Lower leg skin (tissue), 4 donors: ENCODE measurements at regions not wholly inside any gene's neighbourhood (a gene's known extent, or its start where the extent isn't known, plus 50 kb on each side); places are given as distances from the start of the nearest gene placed in this dataset.

Source experiments
- DNase-seq, 2 donors: peaks; one replicate each; pipeline ENCODE4 v3.0.0-alpha.2; 2019; ENCODE audit warnings: low spot score in 2 of 2
- H3K4me3 ChIP-seq: fragments of 200-600 bp; sonication (generic); 2 replicates; pipeline ENCODE4 v1.5.1; 2017; ENCODE audit warnings: mild to moderate bottlenecking, low read depth; ENCODE audit not compliant: poor library complexity, severe bottlenecking
- CTCF ChIP-seq, 3 donors: fragments of 450-650 bp; IDR thresholded peaks; one replicate each; pipeline ENCODE4 v1.5.1; 2016; ENCODE audit warnings: antibody characterized with exemption in 3 of 3, mild to moderate bottlenecking in 3 of 3, moderate library complexity in 2 of 3
- POLR2A ChIP-seq, 2 donors: fragments of 450-650 bp; IDR thresholded peaks; one replicate each; pipeline ENCODE4 v1.6.1; 2016 to 2017; ENCODE audit warnings: antibody characterized with exemption in 2 of 2, mild to moderate bottlenecking in 1 of 2, moderate library complexity in 1 of 2
- WGBS, 2 donors: methylation state at CpG; one replicate each; pipeline ENCODE4 v1.1.5; 2018; 5-methylcytosine and 5-hydroxymethylcytosine counted together
- intact Hi-C: fragments of 100-400 bp; cut with DNase I; formaldehyde crosslinking; loops from one replicate; pipeline ENCODE4 v1.15.0; 2023; ENCODE audit warnings: low total_unique reads

GRCh38 chr20:21874127-21874526, 168.7 kb downstream of the PAX1 start:
- DNase-seq, result no peak
- intact Hi-C loops, result no loop called here
- TF ChIP-seq CTCF (IDR thresholded peaks at IDR 0.05) (no peak), POLR2A (IDR thresholded peaks at IDR 0.05) (no peak)
- no peak overlapping the region for H3K4me3 ChIP-seq
- WGBS, 2 donors, result 72 to 76% methylated on average over 4 of the region's 4 CpGs

GRCh38 chr20:21873291-21873690, 167.8 kb downstream of the PAX1 start:
- intact Hi-C loops, result no loop called here
- TF ChIP-seq CTCF (IDR thresholded peaks at IDR 0.05), result no peak
- no peak for TF ChIP-seq POLR2A (IDR thresholded peaks at IDR 0.05)
- WGBS, 2 donors, result 70 to 73% methylated on average over 3 of the region's 3 CpGs

GRCh38 chr20:21867811-21868210, 162.3 kb downstream of the PAX1 start:
- TF ChIP-seq POLR2A (IDR thresholded peaks at IDR 0.05) (no peak), CTCF (IDR thresholded peaks at IDR 0.05) (no peak)
- H3K4me3 ChIP-seq, result no peak overlapping the region
- intact Hi-C loops, result no loop called here
- WGBS, 2 donors, result 83 to 85% methylated on average over 4 of the region's 4 CpGs
- DNase-seq, result no peak

More at GRCh38 chr20:21873291-21873690, 167.8 kb downstream of the PAX1 start:
- DNase-seq, result no peak
- no peak overlapping the region for H3K4me3 ChIP-seq

- TF ChIP-seq POLR2A (IDR thresholded peaks at IDR 0.05) (no peak), CTCF (IDR thresholded peaks at IDR 0.05) (no peak)
- no peak for DNase-seq
- H3K4me3 ChIP-seq, result no peak overlapping the region
- 47 to 56% methylated on average over 1 of the region's 1 CpG for WGBS, 2 donors
- intact Hi-C loops, result no loop called here
Measured at GRCh38 chr20:21867353-21867752, 161.9 kb downstream of the PAX1 start.

- TF ChIP-seq POLR2A (IDR thresholded peaks at IDR 0.05), result no peak
- no peak for TF ChIP-seq CTCF (IDR thresholded peaks at IDR 0.05)
- intact Hi-C loops, result no loop called here
- no peak overlapping the region for H3K4me3 ChIP-seq
- WGBS, 2 donors, result 88 to 89% methylated on average over 10 of the region's 10 CpGs
- DNase-seq, result no peak
Measured at GRCh38 chr20:21862956-21863355, 157.5 kb downstream of the PAX1 start.

GRCh38 chr20:21862259-21862946, 156.9 kb downstream of the PAX1 start:
- no peak for DNase-seq
- H3K4me3 ChIP-seq, result no peak overlapping the region
- intact Hi-C loops, result no loop called here
- TF ChIP-seq CTCF (IDR thresholded peaks at IDR 0.05), result no peak
- TF ChIP-seq POLR2A (IDR thresholded peaks at IDR 0.05), result no peak
- 29 to 36% methylated on average over 10 of the region's 10 CpGs for WGBS, 2 donors
